Activated CD8-positive, alpha-beta memory T cell treated with anti-CD3 and anti-CD28 coated beads for 4 hours (primary cell): ENCODE measurements at regions not wholly inside any gene's neighbourhood (a gene's known extent, or its start where the extent isn't known, plus 50 kb on each side); places are given as distances from the start of the nearest gene placed in this dataset.
A peak's percentile ranks its signal among the peaks of the same experiment; 100 is the strongest.
"Not testable (repeated sequence)": the region's sequence is repeated elsewhere in the genome, so short reads cannot be mapped to it uniquely, and the experiment has no call there.

Experiments used
- DNase-seq, 2 donors: peaks; one replicate each; pipeline ENCODE4 v3.0.0-alpha.2; 2020; ENCODE audit warnings: low read depth in 2 of 2

DNA sequence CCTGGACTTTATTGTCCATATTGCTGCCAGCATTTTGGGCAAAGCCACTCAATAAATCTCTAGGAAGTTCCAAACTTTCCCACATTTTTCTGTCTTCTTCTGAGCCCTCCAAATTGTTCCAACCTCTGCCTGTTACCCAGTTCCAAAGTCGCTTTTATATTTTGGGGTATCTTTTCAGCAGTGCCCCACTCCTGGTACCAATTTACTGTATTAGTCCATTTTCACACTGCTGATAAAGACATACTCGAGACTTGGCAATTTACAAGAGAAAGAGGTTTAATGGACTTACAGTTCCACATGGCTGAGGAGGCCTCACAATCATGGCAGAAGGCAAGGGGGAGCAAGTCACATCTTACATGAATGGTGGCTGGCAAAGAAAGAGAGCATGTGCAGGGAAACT lies 53.4 kb downstream of the AHSP start:
- DNase-seq, result not testable (repeated sequence)

DNA sequence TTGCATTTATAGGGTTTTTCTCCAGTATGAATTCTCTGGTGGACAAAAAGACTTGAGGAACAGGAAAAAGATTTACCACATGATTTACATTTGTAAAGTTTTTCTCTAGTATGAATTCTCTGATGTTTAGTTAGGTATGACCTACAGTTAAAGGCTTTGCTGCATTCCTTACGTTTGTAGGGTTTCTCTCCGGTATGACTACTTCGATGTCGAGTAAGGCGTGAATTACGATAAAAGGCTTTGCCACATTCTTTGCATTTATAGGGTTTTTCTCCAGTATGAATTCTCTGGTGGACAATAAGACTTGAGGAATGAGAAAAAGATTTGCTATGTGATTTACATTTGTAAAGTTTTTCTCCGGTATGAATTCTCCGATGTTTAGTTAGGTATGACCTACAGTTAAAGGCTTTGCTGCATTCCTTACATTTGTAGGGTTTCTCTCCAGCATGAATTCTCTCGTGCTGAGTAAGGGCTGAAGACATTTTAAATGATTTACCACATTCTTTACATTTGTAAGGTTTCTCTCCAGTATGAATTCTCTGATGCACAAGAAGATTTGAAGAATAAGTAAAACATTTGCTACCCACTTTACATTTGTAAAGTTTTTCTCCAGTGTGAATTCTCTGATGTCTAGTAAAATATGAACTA lies 74.2 kb downstream of the AHSP start:
- DNase-seq, result not testable (repeated sequence)

DNA sequence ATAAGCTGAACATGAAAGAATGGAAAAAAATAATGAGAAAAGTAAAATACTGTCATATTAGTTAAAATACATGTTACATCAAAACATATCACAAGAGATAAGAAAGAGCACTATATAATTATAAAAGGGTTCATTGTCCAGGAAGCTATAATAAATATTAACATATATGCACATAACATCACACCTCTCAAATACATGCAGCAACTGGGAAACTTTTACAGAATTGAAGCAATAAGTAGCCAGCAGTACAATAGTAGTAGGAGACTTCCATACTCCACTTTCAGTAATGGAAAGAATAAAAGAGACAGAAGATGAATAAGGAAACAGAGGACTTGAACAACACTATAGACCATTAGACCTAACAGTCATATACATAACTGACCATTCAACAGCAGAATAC lies 90.4 kb downstream of the AHSP start:
- DNase-seq, result no peak

DNA sequence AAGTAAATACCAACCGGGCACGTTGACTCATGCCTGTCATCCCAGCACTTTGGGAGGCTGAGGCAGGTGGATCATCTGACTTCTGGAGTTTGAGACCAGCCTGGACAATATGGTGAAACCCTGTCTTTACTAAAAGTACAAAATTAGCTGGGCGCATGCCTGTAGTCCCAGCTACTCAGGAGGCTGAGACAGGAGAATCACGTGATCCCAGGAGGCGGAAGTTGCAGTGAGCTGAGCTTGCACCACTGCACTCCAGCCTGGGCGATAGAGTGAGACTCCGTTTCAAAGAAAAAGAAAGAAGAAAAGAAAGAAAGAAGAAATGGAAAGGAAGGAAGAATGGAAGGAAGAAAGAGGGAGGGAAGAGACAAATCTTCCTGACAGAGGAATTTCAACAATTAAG lies 108.7 kb downstream of the AHSP start:
- DNase-seq, result no peak

DNA sequence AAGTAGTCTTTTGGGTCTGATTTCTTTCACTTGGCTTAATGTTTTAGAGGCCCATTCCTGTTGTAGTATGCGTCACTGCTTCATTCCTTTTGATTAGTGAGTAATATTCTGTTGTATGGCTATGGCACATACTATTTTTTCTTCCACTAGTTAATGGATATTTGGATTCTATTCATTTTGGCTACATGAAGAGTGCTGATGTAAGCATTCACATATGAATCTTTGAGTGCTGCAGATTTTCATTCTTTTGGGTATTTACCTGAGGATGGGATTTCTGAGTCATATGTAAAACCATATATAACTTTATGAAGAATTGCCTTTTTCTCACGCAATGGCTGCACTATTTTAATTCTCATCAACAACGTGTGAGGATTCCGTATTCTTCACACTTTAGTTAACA lies 113.6 kb downstream of the AHSP start:
- DNase-seq, result no peak

DNA sequence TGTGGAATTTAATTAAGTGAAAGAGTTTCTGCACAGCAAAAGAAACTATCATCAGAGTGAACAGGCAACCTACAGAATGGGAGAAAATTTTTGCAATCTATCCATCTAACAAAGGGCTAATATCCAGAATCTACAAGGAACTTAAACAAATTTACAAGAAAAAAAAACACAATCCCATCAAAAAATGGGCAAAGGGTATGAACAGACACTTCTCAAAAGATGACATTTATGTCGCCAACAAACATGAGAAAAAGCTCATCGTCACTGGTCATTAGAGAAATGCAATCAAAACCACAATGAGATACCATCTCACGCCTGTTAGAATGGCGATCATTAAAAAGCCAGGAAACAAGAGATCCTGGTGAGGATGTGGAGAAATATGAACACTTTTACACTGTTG lies 128.0 kb downstream of the AHSP start:
- DNase-seq, result not testable (repeated sequence)

DNA sequence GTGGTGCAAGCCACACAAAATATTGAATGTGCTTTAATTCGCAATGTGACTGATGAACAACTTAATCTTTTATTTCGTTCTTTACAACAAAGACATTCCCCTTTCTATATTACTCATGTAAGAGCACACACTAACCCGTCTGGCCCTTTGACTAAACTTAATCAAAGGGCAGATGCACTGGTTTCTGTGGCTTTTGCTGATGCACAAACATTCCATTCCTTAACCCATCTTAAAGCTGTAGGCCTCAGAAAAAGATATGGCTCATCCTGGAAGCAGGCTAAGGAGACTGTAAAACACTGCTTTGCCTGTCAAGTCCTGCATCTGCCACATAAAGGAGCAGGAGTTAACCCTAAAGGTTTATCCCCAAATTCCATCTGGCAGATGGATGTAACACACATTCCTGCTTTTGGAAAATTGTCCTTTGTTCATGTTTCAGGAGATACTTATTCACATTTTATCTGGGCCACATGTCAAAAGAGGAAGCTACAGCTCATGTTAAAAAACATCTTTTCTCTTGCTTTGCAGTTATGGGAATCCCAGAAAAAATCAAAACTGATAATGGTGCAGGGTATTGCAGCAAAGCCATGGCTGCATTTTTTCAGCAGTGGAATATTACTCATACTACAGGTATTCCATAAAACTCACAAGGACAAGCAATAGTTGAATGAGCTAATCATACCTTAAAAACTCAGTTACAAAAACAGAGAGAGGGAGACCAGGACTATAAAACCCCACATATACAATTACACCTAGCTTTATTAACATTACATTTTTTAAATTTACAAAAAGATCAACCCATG lies 137.2 kb downstream of the AHSP start:
- no peak for DNase-seq

DNA sequence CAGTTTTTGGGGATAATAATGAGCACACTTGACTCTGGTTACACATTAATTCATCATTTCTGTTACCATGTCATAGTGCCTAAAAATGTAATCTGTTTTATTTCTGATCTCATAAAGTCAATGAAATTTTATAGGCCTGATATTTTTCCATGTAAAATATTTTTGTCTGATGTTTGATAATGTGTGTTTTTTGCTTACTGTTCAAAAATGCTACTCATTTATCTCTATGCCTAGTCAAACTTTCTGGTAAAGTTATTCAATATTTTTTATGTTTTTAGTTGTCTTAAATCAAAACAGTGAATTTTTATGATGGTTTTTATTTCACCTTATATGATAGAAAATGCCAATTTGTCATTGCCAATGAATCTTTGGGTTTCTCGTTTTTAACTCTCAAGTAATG lies 147.0 kb downstream of the AHSP start:
- no peak for DNase-seq

DNA sequence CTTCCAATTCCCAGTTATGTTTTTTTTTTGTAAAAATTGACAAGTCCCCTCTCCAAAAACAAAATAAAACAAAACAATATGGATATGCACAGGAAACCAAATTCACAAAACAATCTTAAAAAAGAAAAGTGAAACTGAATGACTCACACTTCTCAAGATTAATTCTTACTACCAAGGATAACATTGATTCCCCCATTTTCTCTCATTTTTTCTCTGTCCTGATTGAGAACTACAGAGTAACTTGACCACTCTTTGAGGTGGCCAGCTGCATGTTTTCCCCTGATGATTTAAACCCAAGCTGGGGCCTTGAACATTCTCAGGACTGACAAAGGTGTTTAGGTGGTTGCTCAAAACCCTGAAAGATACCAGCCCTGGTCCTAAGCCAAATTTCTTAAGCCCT lies 149.0 kb downstream of the AHSP start:
- DNase-seq, result no peak

DNA sequence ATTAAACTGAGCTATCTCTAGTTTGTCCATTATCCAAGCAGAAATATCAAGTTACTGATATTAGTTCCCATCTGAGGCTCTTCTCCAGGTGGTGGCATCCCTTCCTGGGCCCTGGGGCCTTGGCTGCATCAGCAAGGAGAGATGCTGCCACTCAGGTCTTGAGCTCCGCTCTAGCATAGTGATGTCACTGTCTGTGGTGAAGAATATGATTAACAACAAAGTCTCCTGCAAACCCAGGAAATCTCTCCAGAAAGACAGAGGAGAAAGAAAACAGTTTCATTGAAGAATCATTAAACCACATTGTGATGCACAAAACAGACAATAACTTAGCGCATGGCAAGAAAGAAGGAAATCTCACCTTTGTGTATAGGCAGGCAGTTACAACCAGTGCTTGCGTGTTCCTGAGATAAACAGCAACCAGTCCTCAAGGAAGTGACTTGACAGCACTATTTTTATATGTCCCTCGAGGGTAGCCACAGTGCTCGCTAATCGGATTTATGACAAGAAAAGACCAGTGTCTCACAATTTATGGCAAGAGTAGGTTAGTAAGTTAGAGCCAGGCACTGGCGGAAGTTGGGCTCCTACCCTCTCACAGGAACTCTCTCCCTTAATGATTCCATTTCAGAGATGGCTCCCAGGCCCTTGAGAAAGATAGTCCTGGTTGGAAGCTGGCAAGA lies 151.1 kb downstream of the AHSP start:
- DNase-seq, result no peak

DNA sequence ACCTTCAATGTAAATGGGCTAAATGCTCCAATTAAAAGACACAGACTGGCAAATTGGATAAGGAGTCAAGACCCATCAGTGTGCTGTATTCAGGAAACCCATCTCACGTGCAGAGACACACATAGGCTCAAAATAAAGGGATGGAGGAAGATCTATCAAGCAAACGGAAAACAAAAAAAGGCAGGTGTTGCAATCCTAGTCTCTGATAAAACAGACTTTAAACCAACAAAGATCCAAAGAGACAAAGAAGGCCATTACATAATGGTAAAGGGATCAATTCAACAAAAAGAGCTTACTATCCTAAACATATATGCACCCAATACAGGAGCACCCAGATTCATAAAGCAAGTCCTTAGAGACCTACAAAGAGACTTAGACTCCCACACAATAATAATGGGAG lies 161.6 kb downstream of the AHSP start:
- not testable (repeated sequence) for DNase-seq

DNA sequence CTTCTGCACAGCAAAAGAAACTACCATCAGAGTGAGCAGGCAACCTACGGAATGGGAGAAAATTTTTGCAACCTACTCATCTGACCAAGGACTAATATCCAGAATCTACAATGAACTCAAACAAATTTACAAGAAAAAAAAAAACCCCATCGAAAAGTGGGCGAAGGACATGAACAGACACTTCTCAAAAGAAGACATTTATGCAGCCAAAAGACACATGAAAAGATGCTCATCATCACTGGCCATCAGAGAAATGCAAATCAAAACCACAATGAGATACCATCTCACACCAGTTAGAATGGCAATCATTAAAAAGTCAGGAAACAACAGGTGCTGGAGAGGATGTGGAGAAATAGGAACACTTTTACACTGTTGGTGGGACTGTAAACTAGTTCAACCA lies 164.6 kb downstream of the AHSP start:
- not testable (repeated sequence) for DNase-seq

DNA sequence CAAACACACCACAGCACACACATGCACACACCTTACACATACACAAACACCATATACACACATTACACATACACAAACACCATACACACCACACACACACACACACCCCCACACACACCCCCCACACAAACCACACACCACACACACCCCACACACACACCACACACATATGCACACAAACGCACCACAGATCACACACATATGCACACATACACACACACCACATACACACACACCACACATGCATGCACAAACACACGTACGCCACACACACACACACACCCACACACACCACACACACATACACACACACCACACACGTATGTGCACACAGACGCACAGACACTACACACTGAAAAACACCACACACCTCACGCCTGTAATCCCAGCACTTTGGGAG lies 166.0 kb downstream of the AHSP start:
- no peak for DNase-seq

DNA sequence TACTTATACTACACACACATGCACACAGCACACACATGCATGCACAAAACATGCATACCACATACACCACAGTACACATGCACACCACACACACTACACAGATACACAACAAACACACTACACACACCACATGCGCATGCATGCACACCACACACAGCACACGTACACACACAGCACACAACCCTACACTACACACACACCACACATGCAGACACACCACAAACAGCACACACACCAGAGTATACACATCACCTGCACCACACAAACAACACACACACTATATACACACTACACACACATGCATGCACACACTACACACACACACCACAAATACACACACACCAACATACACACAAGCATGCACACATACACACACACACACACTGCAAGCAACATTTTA lies 166.8 kb downstream of the AHSP start:
- DNase-seq, result no peak

DNA sequence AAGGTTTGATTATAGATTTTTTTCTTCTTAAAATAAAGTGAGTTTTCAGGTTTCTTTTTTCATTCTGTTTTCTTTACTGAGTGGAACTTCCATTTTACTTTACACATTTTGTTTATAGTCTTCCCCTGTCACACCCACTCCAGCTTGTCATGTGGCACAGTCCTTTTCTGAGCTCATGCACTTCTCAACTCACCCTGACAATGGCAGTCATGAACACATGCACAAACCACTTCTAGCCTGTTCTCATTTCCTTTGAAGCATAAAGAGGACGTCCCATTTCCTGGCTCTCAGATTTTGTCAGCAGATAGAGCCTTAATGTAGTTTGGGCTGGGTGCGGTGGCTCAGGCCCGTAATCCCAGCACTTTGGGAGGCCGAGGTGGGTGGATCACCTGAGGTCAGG lies 168.0 kb downstream of the AHSP start:
- peak in 1 of 2 donors; percentile 38 for DNase-seq

DNA sequence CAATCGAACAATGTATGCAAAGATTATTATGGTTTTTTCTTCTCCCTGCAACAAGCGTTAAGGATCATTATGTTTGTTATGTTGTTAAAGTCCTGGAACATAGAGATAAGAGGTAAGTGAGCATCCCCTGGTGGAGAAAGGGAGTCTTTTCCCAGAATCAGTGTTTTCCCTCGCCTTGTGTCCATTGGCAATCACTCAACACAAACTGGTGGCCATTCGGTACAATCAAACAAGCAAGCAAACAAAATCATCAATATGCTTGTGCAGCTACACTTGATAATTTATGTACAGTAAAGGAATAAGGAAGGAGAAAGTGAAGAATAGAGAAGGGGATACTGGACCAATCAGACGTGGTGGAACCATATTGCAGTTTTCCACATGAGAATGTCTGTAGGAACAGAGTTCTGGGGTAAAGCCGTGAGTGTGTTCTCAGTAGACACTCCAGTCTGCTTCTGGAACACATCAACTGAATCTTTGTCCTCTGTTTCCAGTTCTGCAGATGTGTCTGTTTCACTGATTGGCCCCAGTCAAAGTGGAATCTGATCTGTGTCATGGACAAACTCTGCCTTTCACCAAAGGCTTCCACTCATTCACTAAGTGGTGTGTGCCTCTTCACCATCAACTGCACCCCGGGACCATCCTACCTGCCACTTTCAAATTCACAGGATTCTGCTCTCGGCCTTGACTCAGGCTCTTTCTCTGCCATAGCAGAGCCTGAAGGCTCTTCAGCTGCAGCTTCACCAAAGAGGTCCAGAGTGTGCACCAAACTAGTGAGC lies 169.5 kb downstream of the AHSP start:
- no peak for DNase-seq

DNA sequence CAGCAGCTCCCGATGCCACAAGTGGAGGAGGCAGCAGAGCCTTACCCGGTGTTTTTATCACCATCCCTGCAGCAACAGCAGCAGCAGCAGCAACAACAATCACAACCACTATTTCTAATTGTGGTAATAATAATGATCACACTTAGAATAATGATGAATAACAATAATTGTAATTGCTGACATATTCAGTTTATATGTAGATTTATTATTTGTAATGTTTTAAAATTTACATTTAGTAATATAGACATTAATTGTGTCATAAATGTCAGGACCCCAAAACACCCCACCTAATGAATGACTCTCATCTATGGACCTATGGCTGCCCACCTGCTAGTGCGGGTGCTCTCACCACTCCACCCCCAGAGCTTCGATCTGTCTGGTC lies 170.0 kb downstream of the AHSP start:
- DNase-seq, result no peak

DNA sequence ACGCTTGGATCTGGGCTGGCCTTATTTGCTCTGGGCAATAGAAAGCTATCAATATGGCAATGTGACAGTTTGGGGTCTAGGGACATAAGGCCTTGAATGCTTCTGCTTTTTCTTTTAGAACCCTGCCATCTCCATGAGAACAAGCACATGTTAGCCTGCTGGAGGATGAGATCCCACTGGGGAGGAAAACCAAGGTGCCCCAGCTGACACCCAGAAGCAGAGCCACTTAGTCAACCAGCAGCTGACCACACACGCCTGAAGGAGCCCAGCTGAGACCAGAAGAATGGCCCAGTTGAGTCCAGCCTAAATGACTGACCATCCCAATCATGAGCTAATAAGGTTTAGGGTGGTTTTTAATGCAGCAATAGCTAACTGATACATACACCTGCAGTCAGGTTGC lies 171.2 kb downstream of the AHSP start:
- DNase-seq, result no peak

DNA sequence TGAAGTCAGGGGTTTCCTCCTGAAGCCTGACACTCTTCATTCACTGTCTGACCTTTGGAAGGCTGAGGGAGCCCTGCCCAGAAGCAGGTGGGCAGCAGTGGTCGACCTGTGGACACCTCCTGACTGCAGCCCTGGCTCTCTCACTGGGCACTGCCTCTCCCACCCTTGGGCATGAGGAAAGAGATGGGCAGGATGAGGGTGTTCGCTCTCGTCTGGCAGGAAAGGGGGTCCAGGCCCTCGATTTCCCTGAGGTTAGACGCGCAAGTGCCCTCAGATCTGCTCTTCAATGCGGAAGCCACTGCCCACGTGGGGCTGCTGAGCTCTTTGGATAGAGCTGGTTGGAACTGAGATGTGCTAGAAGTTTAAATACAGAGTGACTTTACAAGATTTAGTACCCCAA lies 171.9 kb downstream of the AHSP start:
- no peak for DNase-seq

DNA sequence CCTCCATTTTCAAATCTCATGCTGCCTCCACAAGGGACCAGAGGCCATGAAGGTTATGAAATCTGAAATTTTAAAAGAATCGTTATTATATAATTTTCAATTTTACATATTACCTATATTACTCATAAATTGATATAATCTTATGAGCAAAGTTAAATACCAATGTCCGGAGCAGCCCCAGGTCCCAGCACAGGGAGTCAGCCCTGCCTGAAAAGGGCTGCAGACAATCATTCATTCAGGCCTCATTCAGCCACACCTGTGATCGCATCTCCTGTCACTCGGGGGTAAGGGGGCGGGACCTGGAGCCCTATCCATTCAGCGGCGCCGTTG lies 172.5 kb downstream of the AHSP start:
- no peak for DNase-seq

DNA sequence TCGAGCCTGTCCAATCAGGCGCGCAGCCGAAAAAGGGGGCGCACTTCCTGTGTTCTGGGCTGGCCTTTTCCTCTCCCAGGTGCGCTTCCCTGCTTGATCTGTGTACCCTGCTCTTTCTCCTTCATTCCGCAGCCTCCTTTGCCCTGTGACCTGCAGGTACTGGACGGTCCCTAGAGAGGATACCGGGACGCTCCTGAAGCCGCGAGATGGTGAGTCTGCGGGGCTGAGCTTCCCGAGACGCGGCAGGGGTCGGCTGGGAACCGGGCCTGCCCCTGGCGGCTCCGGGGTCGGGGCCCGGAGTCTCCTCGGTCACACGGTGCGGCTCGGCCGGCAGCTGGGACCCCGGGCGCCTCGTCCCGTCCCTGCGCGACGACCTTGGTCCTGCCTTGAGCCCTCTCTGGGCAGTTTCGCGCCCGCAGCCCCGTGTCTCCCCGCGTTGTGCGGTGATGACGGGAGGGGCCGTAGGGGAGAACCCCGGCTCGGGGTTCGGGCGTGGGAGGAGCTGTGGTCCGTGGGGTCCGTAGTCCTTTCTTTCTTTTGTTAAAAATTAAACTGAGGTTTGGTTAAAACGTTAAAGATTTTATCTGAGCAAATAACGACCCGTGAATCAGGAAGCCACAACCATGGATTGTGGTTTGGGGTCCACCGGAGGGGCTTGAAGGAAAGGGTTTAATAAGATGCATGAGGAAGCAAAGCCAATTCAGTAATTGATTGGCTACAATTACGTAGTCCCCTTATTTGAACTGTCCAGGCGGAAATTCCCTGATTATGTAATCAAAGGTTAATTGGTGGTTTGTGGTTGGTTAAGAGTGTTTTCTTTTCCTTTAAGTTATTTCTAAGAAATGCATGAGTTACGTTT lies 172.8 kb upstream of the ZNF267 start:
- DNase-seq, result peak; percentile 81 to 85
